Choroid plexus epithelial cell (primary cell): ENCODE measurements at regions not wholly inside any gene's neighbourhood (a gene's known extent, or its start where the extent isn't known, plus 50 kb on each side); places are given as distances from the start of the nearest gene placed in this dataset.

ENCODE experiments used
- DNase-seq: peaks from one replicate; pipeline ENCODE4 v3.0.0-alpha.2; 2010; ENCODE audit warnings: low read depth
- H3K4me3 ChIP-seq: 2 replicates; pipeline ENCODE4 v1.5.1; 2011; ENCODE audit warnings: low read depth, mild to moderate bottlenecking, control low read depth, low read length, moderate library complexity
- CTCF ChIP-seq: conservative IDR thresholded peaks from 2 replicates; pipeline ENCODE4 v1.5.1; 2011; ENCODE audit warnings: low read depth, mild to moderate bottlenecking, control low read depth, inconsistent platforms, low read length, moderate library complexity

DNA sequence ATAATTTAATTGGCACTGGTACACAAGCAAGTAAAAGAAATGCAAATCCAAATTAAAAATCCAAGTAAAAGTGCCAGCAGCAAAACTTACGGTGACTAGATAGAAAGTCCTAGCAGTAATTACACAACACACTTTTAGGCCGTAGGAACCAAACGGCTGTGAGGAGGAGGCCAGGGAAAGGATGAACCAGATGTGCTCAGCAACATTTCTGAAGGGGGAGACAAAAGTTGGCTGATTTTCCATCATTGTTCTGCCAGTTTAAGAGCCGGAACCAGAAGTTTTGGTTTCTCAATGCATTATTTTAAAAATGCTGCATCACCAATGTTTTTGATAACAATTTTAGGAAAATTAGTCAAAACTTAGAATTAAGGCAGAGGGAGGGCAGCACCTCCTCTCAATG is 68.7 kb upstream of the ENPP6 start:
- no peak for DNase-seq

GRCh38 chr4:184284742-184285141 is 67.1 kb upstream of the ENPP6 start:
- DNase-seq = no peak
- TF ChIP-seq CTCF = no peak

More for the DNA sequence above, 68.7 kb upstream of the ENPP6 start:
- no peak for TF ChIP-seq CTCF
- no peak overlapping the region for H3K4me3 ChIP-seq

GRCh38 chr4:184284336-184284690 is 66.6 kb upstream of the ENPP6 start:
- no peak for TF ChIP-seq CTCF
- DNase-seq = no peak
- no peak overlapping the region for H3K4me3 ChIP-seq

More at GRCh38 chr4:184284742-184285141, 67.1 kb upstream of the ENPP6 start:
- no peak overlapping the region for H3K4me3 ChIP-seq

GRCh38 chr4:184283659-184284335 is 66.1 kb upstream of the ENPP6 start:
- H3K4me3 ChIP-seq = no peak overlapping the region
- no peak for TF ChIP-seq CTCF

GRCh38 chr4:184282895-184283654 is 65.4 kb upstream of the ENPP6 start:
- no peak for TF ChIP-seq CTCF

More at GRCh38 chr4:184283659-184284335, 66.1 kb upstream of the ENPP6 start:
- no peak for DNase-seq

DNA sequence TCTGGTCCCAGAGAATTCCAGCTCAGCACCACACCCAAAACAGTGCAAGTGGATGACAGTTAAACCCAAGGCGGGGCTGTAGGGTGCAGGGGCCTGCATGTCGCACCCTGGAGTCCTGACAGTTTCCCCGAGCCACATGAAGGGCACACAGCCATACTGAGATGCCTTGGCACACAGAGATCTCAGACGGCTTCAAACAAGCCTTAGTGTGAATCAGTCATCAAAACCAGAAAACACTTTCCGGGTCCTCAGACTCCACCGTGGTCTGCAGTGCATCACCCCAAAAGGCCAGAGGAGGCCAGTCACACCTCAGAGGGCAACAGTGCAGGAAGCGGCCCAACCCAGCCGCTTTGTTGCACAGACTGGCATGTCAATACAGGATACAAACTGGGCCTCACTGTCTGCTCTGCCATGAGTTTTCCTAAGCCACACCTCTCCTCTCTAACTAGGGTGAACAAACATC is 64.6 kb upstream of the ENPP6 start:
- no peak for DNase-seq
- no peak for TF ChIP-seq CTCF
- H3K4me3 ChIP-seq = no peak overlapping the region

More at GRCh38 chr4:184282895-184283654, 65.4 kb upstream of the ENPP6 start:
- DNase-seq = no peak
- H3K4me3 ChIP-seq = no peak overlapping the region
